ENCODE measurements at regions not wholly inside any gene's neighbourhood (a gene's known extent, or its start where the extent isn't known, plus 50 kb on each side); places are given as distances from the start of the nearest gene placed in this dataset.

DNA sequence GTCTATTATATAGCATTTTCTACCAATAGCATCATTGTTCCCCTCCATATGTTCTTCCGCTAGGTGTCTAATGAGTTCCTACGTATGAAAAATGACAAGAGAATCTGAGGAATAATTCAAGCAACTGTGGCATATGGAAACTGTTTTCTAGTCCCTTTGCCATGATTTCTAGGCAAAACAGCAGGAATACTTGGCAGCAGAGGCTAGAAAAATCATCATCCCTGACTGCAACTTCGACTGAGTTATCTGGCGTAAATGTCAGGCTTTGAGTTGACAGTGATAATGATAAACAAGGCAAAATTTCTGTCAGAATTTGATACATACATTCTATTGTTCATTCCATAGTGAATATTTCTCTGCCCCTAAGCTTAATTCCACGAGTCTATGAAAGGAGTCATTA lies 572.8 kb upstream of the USP15 start (continued):
- TF ChIP-seq, protein P1, sequence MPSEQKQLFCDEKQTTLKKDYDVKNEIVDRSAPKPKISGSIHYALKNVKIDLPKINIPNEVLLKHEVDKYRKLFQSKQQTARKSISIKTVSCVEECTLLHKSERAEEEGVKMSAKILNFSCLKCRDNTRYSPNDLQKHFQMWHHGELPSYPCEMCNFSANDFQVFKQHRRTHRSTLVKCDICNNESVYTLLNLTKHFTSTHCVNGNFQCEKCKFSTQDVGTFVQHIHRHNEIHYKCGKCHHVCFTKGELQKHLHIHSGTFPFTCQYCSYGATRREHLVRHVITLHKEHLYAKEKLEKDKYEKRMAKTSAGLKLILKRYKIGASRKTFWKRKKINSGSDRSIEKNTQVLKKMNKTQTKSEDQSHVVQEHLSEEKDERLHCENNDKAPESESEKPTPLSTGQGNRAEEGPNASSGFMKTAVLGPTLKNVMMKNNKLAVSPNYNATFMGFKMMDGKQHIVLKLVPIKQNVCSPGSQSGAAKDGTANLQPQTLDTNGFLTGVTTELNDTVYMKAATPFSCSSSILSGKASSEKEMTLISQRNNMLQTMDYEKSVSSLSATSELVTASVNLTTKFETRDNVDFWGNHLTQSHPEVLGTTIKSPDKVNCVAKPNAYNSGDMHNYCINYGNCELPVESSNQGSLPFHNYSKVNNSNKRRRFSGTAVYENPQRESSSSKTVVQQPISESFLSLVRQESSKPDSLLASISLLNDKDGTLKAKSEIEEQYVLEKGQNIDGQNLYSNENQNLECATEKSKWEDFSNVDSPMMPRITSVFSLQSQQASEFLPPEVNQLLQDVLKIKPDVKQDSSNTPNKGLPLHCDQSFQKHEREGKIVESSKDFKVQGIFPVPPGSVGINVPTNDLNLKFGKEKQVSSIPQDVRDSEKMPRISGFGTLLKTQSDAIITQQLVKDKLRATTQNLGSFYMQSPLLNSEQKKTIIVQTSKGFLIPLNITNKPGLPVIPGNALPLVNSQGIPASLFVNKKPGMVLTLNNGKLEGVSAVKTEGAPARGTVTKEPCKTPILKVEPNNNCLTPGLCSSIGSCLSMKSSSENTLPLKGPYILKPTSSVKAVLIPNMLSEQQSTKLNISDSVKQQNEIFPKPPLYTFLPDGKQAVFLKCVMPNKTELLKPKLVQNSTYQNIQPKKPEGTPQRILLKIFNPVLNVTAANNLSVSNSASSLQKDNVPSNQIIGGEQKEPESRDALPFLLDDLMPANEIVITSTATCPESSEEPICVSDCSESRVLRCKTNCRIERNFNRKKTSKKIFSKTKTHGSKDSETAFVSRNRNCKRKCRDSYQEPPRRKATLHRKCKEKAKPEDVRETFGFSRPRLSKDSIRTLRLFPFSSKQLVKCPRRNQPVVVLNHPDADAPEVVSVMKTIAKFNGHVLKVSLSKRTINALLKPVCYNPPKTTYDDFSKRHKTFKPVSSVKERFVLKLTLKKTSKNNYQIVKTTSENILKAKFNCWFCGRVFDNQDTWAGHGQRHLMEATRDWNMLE (tag by site-specific recombination; conservative IDR thresholded peaks at IDR 0.05; ENCODE audit: low read depth): no peak
- TF ChIP-seq PRDM1 (tag by site-specific recombination; IDR thresholded peaks at IDR 0.05): no peak
- TF ChIP-seq ZNF501 (tag by site-specific recombination; IDR thresholded peaks at IDR 0.05): no peak

DNA sequence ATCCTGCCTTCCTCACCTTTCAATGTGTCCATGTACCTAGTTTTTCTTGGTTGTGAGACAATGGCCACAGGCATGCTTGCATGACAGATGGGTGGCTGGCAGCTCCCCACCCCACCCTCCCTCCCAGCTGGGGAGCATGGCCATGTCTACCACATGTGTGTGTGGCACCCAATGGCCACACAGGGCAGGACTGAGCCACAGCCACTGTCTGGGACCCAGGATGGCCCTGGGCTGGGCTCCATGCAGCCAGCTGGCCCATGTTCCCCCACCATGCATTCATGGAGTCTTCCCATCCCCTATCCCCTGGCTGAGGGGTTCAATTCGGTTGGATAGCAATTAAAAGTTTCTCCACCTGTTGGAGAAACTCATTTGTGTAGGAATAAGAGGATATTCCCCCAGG lies 566.0 kb upstream of the USP15 start:
- Histone ChIP-seq H3K4me3 (ENCODE audit: low read depth, low read length) (no peak overlapping the region), H3K27ac (ENCODE audit: extremely low read depth, low read depth, low read length) (no peak overlapping the region), H3K36me3 (ENCODE audit: control insufficient read depth in 2 of 2, insufficient read depth in 1 of 2, low read length in 2 of 2) (no peaks in the 10 kb centered on the region), H3K4me1 (ENCODE audit: control insufficient read depth, insufficient read depth, low read length) (no peaks in the 10 kb centered on the region), H3K9me3 (ENCODE audit: control insufficient read depth, insufficient read depth, low read depth, low read length) (no peaks in the 10 kb centered on the region)
- TF ChIP-seq ZXDB (tag by site-specific recombination; IDR thresholded peaks at IDR 0.05) (no peak), ZNF660 (tag by site-specific recombination; IDR thresholded peaks at IDR 0.05) (no peak), ZBTB1 (tag by site-specific recombination; IDR thresholded peaks at IDR 0.05) (no peak), ZNF76 (tag by site-specific recombination; IDR thresholded peaks at IDR 0.05; ENCODE audit: borderline replicate concordance, low read depth) (no peak), SP7 (tag by site-specific recombination; IDR thresholded peaks at IDR 0.05) (no peak), ZNF600 (tag by site-specific recombination; IDR thresholded peaks at IDR 0.05) (no peak), ZNF670 (tag by site-specific recombination; IDR thresholded peaks at IDR 0.05; ENCODE audit: low read depth) (no peak), ZNF48 (tag by site-specific recombination; IDR thresholded peaks at IDR 0.05) (no peak), BCL11A (tag by site-specific recombination; IDR thresholded peaks at IDR 0.05; ENCODE audit: low read depth) (no peak), ZNF140 (tag by site-specific recombination; IDR thresholded peaks at IDR 0.05) (no peak), ZNF473 (tag by site-specific recombination; IDR thresholded peaks at IDR 0.05) (no peak), ZNF239 (tag by site-specific recombination; IDR thresholded peaks at IDR 0.05) (no peak)
- CTCF ChIA-PET: interaction anchor here (0.7 kb wide), 1 partner anchor 10 kb away, joined by 4 read pairs; no protein-coding TSS in a partner anchor
- POLR2A ChIA-PET: no interaction called here

DNA sequence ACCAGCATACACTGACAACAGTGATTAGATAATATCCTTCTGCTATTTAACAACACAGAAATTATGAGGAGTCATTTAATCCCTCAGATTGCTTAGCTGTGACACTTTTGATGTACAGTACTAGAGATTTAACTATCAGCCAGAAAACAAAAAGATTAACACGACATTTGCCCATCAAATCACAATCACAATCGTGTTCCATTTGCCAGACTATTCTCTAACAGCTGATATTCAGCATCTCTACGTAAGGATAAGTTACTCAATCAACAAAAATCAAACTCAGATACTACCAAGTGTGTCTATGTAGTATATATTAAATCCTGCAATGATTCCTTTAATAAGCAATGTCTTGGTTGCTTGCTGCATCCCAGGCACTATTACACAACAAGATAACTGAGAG lies 558.7 kb upstream of the USP15 start:
- ChIA-PET CTCF (interaction anchor here (0.7 kb wide), 1 partner anchor 55 kb away, joined by 3 read pairs; no protein-coding TSS in a partner anchor), POLR2A (no interaction called here)
- Histone ChIP-seq H3K27ac (ENCODE audit: extremely low read depth, low read depth, low read length) (no peak overlapping the region), H3K4me1 (ENCODE audit: control insufficient read depth, insufficient read depth, low read length) (no peaks in the 10 kb centered on the region), H3K36me3 (ENCODE audit: control insufficient read depth in 2 of 2, insufficient read depth in 1 of 2, low read length in 2 of 2) (no peaks in the 10 kb centered on the region), H3K4me3 (ENCODE audit: low read depth, low read length) (no peak overlapping the region), H3K9me3 (ENCODE audit: control insufficient read depth, insufficient read depth, low read depth, low read length) (no peaks in the 10 kb centered on the region)
- TF ChIP-seq, protein P2, sequence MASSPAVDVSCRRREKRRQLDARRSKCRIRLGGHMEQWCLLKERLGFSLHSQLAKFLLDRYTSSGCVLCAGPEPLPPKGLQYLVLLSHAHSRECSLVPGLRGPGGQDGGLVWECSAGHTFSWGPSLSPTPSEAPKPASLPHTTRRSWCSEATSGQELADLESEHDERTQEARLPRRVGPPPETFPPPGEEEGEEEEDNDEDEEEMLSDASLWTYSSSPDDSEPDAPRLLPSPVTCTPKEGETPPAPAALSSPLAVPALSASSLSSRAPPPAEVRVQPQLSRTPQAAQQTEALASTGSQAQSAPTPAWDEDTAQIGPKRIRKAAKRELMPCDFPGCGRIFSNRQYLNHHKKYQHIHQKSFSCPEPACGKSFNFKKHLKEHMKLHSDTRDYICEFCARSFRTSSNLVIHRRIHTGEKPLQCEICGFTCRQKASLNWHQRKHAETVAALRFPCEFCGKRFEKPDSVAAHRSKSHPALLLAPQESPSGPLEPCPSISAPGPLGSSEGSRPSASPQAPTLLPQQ (tag by site-specific recombination; IDR thresholded peaks at IDR 0.05): no peak
- TF ChIP-seq ZNF211 (tag by site-specific recombination; IDR thresholded peaks at IDR 0.05; ENCODE audit: low read depth) (no peak), OSR2 (tag by site-specific recombination; IDR thresholded peaks at IDR 0.05) (no peak), ZNF121 (tag by site-specific recombination; IDR thresholded peaks at IDR 0.05) (no peak), ZNF701 (tag by site-specific recombination; IDR thresholded peaks at IDR 0.05) (no peak), BCL11A (tag by site-specific recombination; IDR thresholded peaks at IDR 0.05; ENCODE audit: low read depth) (no peak), ZBTB48 (tag by site-specific recombination; IDR thresholded peaks at IDR 0.05) (no peak), KLF8 (tag by site-specific recombination; IDR thresholded peaks at IDR 0.05) (no peak), ZNF266 (tag by site-specific recombination; IDR thresholded peaks at IDR 0.05; ENCODE audit: low read depth) (no peak), ZNF426 (tag by site-specific recombination; IDR thresholded peaks at IDR 0.05) (no peak), ZNF623 (tag by site-specific recombination; IDR thresholded peaks at IDR 0.05) (no peak), ZNF473 (tag by site-specific recombination; IDR thresholded peaks at IDR 0.05) (no peak)
- TF ChIP-seq, protein P3, sequence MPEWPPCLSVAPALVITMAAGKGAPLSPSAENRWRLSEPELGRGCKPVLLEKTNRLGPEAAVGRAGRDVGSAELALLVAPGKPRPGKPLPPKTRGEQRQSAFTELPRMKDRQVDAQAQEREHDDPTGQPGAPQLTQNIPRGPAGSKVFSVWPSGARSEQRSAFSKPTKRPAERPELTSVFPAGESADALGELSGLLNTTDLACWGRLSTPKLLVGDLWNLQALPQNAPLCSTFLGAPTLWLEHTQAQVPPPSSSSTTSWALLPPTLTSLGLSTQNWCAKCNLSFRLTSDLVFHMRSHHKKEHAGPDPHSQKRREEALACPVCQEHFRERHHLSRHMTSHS (tag by site-specific recombination; IDR thresholded peaks at IDR 0.05): no peak

All from HEK293 (cell line).